ENCODE measurements at regions not wholly inside any gene's neighbourhood (a gene's known extent, or its start where the extent isn't known, plus 50 kb on each side); places are given as distances from the start of the nearest gene placed in this dataset.

GRCh38 chr6:14925025-14925698 lies 320.7 kb upstream of the JARID2 start:
- H3K9me3 Mint-ChIP-seq (ENCODE audit: low read depth, unreplicated experiment), result no peaks in the 10 kb centered on the region
- H3K4me3 Mint-ChIP-seq (ENCODE audit: low read depth, unreplicated experiment), result no peak overlapping the region
- CTCF ChIA-PET, result no interaction called here
- no peak overlapping the region for H3K27ac Mint-ChIP-seq (ENCODE audit: unreplicated experiment)
- no peaks in the 10 kb centered on the region for H3K4me1 Mint-ChIP-seq (ENCODE audit: low read depth, unreplicated experiment)
- peaks cover 13% of the 10 kb centered on the region for H3K27me3 Mint-ChIP-seq (ENCODE audit: unreplicated experiment)
- intact Hi-C loops (cut with micrococcal nuclease; ENCODE audit: unreplicated experiment), result no loop called here
- no TSS peak for BruUV-seq (replicated peaks)
- no peak for DNase-seq
- no peak for TF ChIP-seq CTCF (IDR thresholded peaks at IDR 0.05; ENCODE audit: unreplicated experiment)
- H3K36me3 Mint-ChIP-seq (ENCODE audit: insufficient read depth, unreplicated experiment), result no peaks in the 10 kb centered on the region

GRCh38 chr6:14925699-14926026 lies 320.2 kb upstream of the JARID2 start:
- CTCF ChIA-PET, result no interaction called here
- intact Hi-C loops (cut with micrococcal nuclease; ENCODE audit: unreplicated experiment), result no loop called here
- H3K27ac Mint-ChIP-seq (ENCODE audit: unreplicated experiment), result no peak overlapping the region
- H3K4me3 Mint-ChIP-seq (ENCODE audit: low read depth, unreplicated experiment), result no peak overlapping the region
- no peaks in the 10 kb centered on the region for H3K36me3 Mint-ChIP-seq (ENCODE audit: insufficient read depth, unreplicated experiment)
- H3K27me3 Mint-ChIP-seq (ENCODE audit: unreplicated experiment), result peaks cover 13% of the 10 kb centered on the region
- H3K9me3 Mint-ChIP-seq (ENCODE audit: low read depth, unreplicated experiment), result no peaks in the 10 kb centered on the region
- TF ChIP-seq CTCF (IDR thresholded peaks at IDR 0.05; ENCODE audit: unreplicated experiment), result no peak
- BruUV-seq (replicated peaks), result no TSS peak
- no peak for DNase-seq
- H3K4me1 Mint-ChIP-seq (ENCODE audit: low read depth, unreplicated experiment), result no peaks in the 10 kb centered on the region

GRCh38 chr6:14927398-14927797 lies 318.5 kb upstream of the JARID2 start:
- no peaks in the 10 kb centered on the region for H3K36me3 Mint-ChIP-seq (ENCODE audit: insufficient read depth, unreplicated experiment)
- TF ChIP-seq CTCF (IDR thresholded peaks at IDR 0.05; ENCODE audit: unreplicated experiment), result no peak
- no peaks in the 10 kb centered on the region for H3K9me3 Mint-ChIP-seq (ENCODE audit: low read depth, unreplicated experiment)
- H3K27me3 Mint-ChIP-seq (ENCODE audit: unreplicated experiment), result peaks cover 13% of the 10 kb centered on the region
- intact Hi-C loops (cut with micrococcal nuclease; ENCODE audit: unreplicated experiment), result no loop called here
- CTCF ChIA-PET, result no interaction called here
- BruUV-seq (replicated peaks), result no TSS peak
- H3K4me3 Mint-ChIP-seq (ENCODE audit: low read depth, unreplicated experiment), result no peak overlapping the region
- no peaks in the 10 kb centered on the region for H3K4me1 Mint-ChIP-seq (ENCODE audit: low read depth, unreplicated experiment)
- DNase-seq, result peak; percentile 2
- no peak overlapping the region for H3K27ac Mint-ChIP-seq (ENCODE audit: unreplicated experiment)

- no TSS peak for BruUV-seq (replicated peaks)
- no peaks in the 10 kb centered on the region for H3K27me3 Mint-ChIP-seq (ENCODE audit: unreplicated experiment)
- TF ChIP-seq CTCF (IDR thresholded peaks at IDR 0.05; ENCODE audit: unreplicated experiment), result no peak
These were observed 316.6 kb upstream of the JARID2 start for GRCh38 chr6:14929291-14929690.

More at GRCh38 chr6:14929291-14929690, 316.6 kb upstream of the JARID2 start:
- no peaks in the 10 kb centered on the region for H3K4me1 Mint-ChIP-seq (ENCODE audit: low read depth, unreplicated experiment)
- H3K4me3 Mint-ChIP-seq (ENCODE audit: low read depth, unreplicated experiment), result no peak overlapping the region
- intact Hi-C loops (cut with micrococcal nuclease; ENCODE audit: unreplicated experiment), result no loop called here
- H3K36me3 Mint-ChIP-seq (ENCODE audit: insufficient read depth, unreplicated experiment), result no peaks in the 10 kb centered on the region
- H3K9me3 Mint-ChIP-seq (ENCODE audit: low read depth, unreplicated experiment), result no peaks in the 10 kb centered on the region
- CTCF ChIA-PET, result no interaction called here
- no peak for DNase-seq
- no peak overlapping the region for H3K27ac Mint-ChIP-seq (ENCODE audit: unreplicated experiment)
